Hepatocyte (in vitro differentiated cells): ENCODE measurements at regions not wholly inside any gene's neighbourhood (a gene's known extent, or its start where the extent isn't known, plus 50 kb on each side); places are given as distances from the start of the nearest gene placed in this dataset.

Source experiments
- DNase-seq: peaks from one replicate; pipeline ENCODE4 v3.0.0-alpha.2; 2016; ENCODE audit warnings: low spot score
- H2AFZ ChIP-seq: fragments of 200-600 bp; sonication (generic); 2 replicates; pipeline ENCODE4 v1.6.0; 2016; ENCODE audit warnings: antibody characterized with exemption, mild to moderate bottlenecking
- H3K27ac ChIP-seq: fragments of 200-600 bp; sonication (generic); 2 replicates; pipeline ENCODE4 v1.5.1; 2016; ENCODE audit warnings: mild to moderate bottlenecking
- H3K27me3 ChIP-seq: fragments of 200-600 bp; sonication (generic); 2 replicates; pipeline ENCODE4 v1.6.1; 2016
- H3K36me3 ChIP-seq: fragments of 200-600 bp; sonication (generic); replicated peaks from 2 replicates; pipeline ENCODE4 v1.5.1; 2016; ENCODE audit warnings: low read depth; ENCODE audit not compliant: insufficient read depth
- H3K4me1 ChIP-seq: fragments of 200-600 bp; sonication (generic); 2 replicates; pipeline ENCODE4 v1.5.1; 2016; ENCODE audit warnings: mild to moderate bottlenecking, moderate library complexity; ENCODE audit not compliant: insufficient read depth
- H3K4me2 ChIP-seq: fragments of 200-600 bp; sonication (generic); 2 replicates; pipeline ENCODE4 v1.6.0; 2016
- H3K4me3 ChIP-seq: fragments of 200-600 bp; sonication (generic); 2 replicates; pipeline ENCODE4 v1.5.1; 2016; ENCODE audit warnings: mild to moderate bottlenecking
- H3K79me2 ChIP-seq: fragments of 200-600 bp; sonication (generic); 2 replicates; pipeline ENCODE4 v1.6.0; 2017; ENCODE audit warnings: mild to moderate bottlenecking
- H3K9me2 ChIP-seq: fragments of 200-600 bp; sonication (generic); replicated peaks from 2 replicates; pipeline ENCODE4 v1.6.0; 2017; ENCODE audit warnings: mild to moderate bottlenecking; ENCODE audit not compliant: insufficient read depth
- H3K9me3 ChIP-seq: fragments of 200-600 bp; sonication (generic); 2 replicates; pipeline ENCODE4 v1.5.1; 2016; ENCODE audit warnings: low read depth, mild to moderate bottlenecking
- H4K20me1 ChIP-seq: fragments of 200-600 bp; sonication (generic); 2 replicates; pipeline ENCODE4 v1.6.0; 2016; ENCODE audit warnings: mild to moderate bottlenecking; ENCODE audit not compliant: insufficient read depth, poor library complexity, severe bottlenecking
- CTCF ChIP-seq: fragments of 200-600 bp; sonication (generic); IDR thresholded peaks from 2 replicates; pipeline ENCODE4 v1.5.1; 2016; ENCODE audit warnings: antibody characterized with exemption, mild to moderate bottlenecking; ENCODE audit not compliant: poor library complexity
- EZH2 ChIP-seq: fragments of 200-600 bp; sonication (generic); IDR thresholded peaks from 2 replicates; pipeline ENCODE4 v1.6.1; 2016; ENCODE audit warnings: antibody characterized with exemption, mild to moderate bottlenecking, borderline replicate concordance
- EZH2phosphoT487 ChIP-seq: fragments of 200-600 bp; sonication (generic); IDR thresholded peaks from one replicate; pipeline ENCODE4 v1.6.1; 2018; ENCODE audit warnings: antibody characterized with exemption, mild to moderate bottlenecking, low read depth, moderate library complexity; ENCODE audit not compliant: unreplicated experiment, severe bottlenecking
- WGBS: methylation state at CpG from one replicate; pipeline ENCODE4 v1.1.6; 2016; ENCODE audit warnings: low lambda C conversion rate; ENCODE audit errors: missing lambda C conversion rate; 5-methylcytosine and 5-hydroxymethylcytosine counted together

- Histone ChIP-seq H3K4me3 (no peak overlapping the region), H3K27ac (no peak overlapping the region), H2AFZ (no peak overlapping the region), H3K9me3 (no peaks in the 10 kb centered on the region), H3K9me2 (no peaks in the 10 kb centered on the region), H3K27me3 (no peaks in the 10 kb centered on the region), H3K4me2 (no peak overlapping the region), H4K20me1 (no peaks in the 10 kb centered on the region), H3K36me3 (no peaks in the 10 kb centered on the region), H3K79me2 (no peaks in the 10 kb centered on the region), H3K4me1 (peaks cover 10% of the 10 kb centered on the region)
- 96% methylated on average over 1 of the region's 1 CpG for WGBS
- no peak for DNase-seq
- TF ChIP-seq EZH2 (no peak), EZH2phosphoT487 (no peak), CTCF (no peak)
Observed at GRCh38 chr18:45260125-45260524, 355.2 kb upstream of the SLC14A2 start.

- Histone ChIP-seq H3K79me2 (no peaks in the 10 kb centered on the region), H3K9me2 (no peaks in the 10 kb centered on the region)
Observed at GRCh38 chr18:45266023-45266422, 349.3 kb upstream of the SLC14A2 start.

GRCh38 chr18:45267622-45268021 is 347.7 kb upstream of the SLC14A2 start:
- 45% methylated on average over 1 of the region's 1 CpG for WGBS
- H4K20me1 ChIP-seq, result no peaks in the 10 kb centered on the region
- H2AFZ ChIP-seq, result no peak overlapping the region
- no peaks in the 10 kb centered on the region for H3K9me2 ChIP-seq
- TF ChIP-seq CTCF (no peak), EZH2phosphoT487 (no peak), EZH2 (no peak)
- H3K4me2 ChIP-seq, result no peak overlapping the region
- H3K4me3 ChIP-seq, result no peak overlapping the region
- H3K36me3 ChIP-seq, result no peaks in the 10 kb centered on the region
- H3K9me3 ChIP-seq, result no peaks in the 10 kb centered on the region
- H3K79me2 ChIP-seq, result no peaks in the 10 kb centered on the region
- peaks cover 7% of the 10 kb centered on the region for H3K4me1 ChIP-seq
- DNase-seq, result no peak
- no peaks in the 10 kb centered on the region for H3K27me3 ChIP-seq
- H3K27ac ChIP-seq, result peak overlapping the region; percentile 61

More at GRCh38 chr18:45266023-45266422, 349.3 kb upstream of the SLC14A2 start:
- Histone ChIP-seq H3K4me2 (no peak overlapping the region), H3K36me3 (no peaks in the 10 kb centered on the region), H4K20me1 (no peaks in the 10 kb centered on the region), H2AFZ (no peak overlapping the region), H3K27ac (no peak overlapping the region), H3K4me3 (no peak overlapping the region), H3K9me3 (no peaks in the 10 kb centered on the region), H3K27me3 (no peaks in the 10 kb centered on the region), H3K4me1 (peaks cover 7% of the 10 kb centered on the region)
- TF ChIP-seq CTCF (no peak), EZH2 (no peak), EZH2phosphoT487 (no peak)
- WGBS, result 94% methylated on average over 3 of the region's 3 CpGs
- DNase-seq, result no peak

GRCh38 chr18:45268583-45268982 is 346.7 kb upstream of the SLC14A2 start:
- WGBS, result 68% methylated on average over 1 of the region's 1 CpG
- no peaks in the 10 kb centered on the region for H3K9me3 ChIP-seq
- no peak overlapping the region for H3K4me2 ChIP-seq
- H3K27ac ChIP-seq, result peak overlapping the region; percentile 41
- peaks cover 7% of the 10 kb centered on the region for H3K4me1 ChIP-seq
- no peak for TF ChIP-seq CTCF
- no peak for TF ChIP-seq EZH2phosphoT487
- no peak for TF ChIP-seq EZH2
- H3K79me2 ChIP-seq, result no peaks in the 10 kb centered on the region
- no peak overlapping the region for H2AFZ ChIP-seq
- no peaks in the 10 kb centered on the region for H3K27me3 ChIP-seq
- H3K36me3 ChIP-seq, result no peaks in the 10 kb centered on the region
- no peaks in the 10 kb centered on the region for H3K9me2 ChIP-seq
- DNase-seq, result no peak
- no peak overlapping the region for H3K4me3 ChIP-seq
- no peaks in the 10 kb centered on the region for H4K20me1 ChIP-seq
